Mesenchymal stem cell (in vitro differentiated cells and primary cell): ENCODE measurements at regions not wholly inside any gene's neighbourhood (a gene's known extent, or its start where the extent isn't known, plus 50 kb on each side); places are given as distances from the start of the nearest gene placed in this dataset.

ENCODE experiments used
- DNase-seq: peaks from one replicate; pipeline ENCODE4 v3.0.0-alpha.2; 2013
- H2AFZ ChIP-seq: one replicate; pipeline ENCODE4 v1.6.1; 2013; ENCODE audit warnings: low read depth, mild to moderate bottlenecking, control low read depth, inconsistent platforms, low read length, moderate library complexity
- H2AK5ac ChIP-seq: 2 replicates; pipeline ENCODE4 v1.6.1; 2013; ENCODE audit warnings: low read length, moderate library complexity, mild to moderate bottlenecking, inconsistent platforms; ENCODE audit not compliant: severe bottlenecking
- H2BK120ac ChIP-seq: one replicate; pipeline ENCODE4 v1.6.1; 2013; ENCODE audit warnings: low read depth, mild to moderate bottlenecking, inconsistent platforms, low read length, moderate library complexity
- H2BK12ac ChIP-seq, 2 experiments: one replicate each; pipeline ENCODE4 v1.6.1; 2013; ENCODE audit warnings: inconsistent platforms in 2 of 2, low read length in 2 of 2, mild to moderate bottlenecking in 2 of 2, moderate library complexity in 2 of 2, control low read depth in 1 of 2
- H2BK15ac ChIP-seq: one replicate; pipeline ENCODE4 v1.6.1; 2013; ENCODE audit warnings: mild to moderate bottlenecking, low read depth, inconsistent platforms; ENCODE audit not compliant: poor library complexity, severe bottlenecking
- H2BK5ac ChIP-seq: 2 replicates; pipeline ENCODE4 v1.6.1; 2013; ENCODE audit warnings: low read depth, mild to moderate bottlenecking, low read length, control low read depth, inconsistent platforms; ENCODE audit not compliant: poor library complexity, severe bottlenecking
- H3K14ac ChIP-seq, 2 experiments: one replicate each; pipeline ENCODE4 v1.6.1; 2013; ENCODE audit warnings: inconsistent platforms in 2 of 2, low read length in 2 of 2, control low read depth in 1 of 2, mild to moderate bottlenecking in 1 of 2, moderate library complexity in 1 of 2
- H3K18ac ChIP-seq, 2 experiments: one replicate each; pipeline ENCODE4 v1.6.1; 2013; ENCODE audit warnings: inconsistent platforms in 2 of 2, low read length in 2 of 2, control low read depth in 1 of 2, low read depth in 1 of 2, mild to moderate bottlenecking in 1 of 2
- H3K23ac ChIP-seq, 2 experiments: one replicate each; pipeline ENCODE4 v1.6.1; 2013; ENCODE audit warnings: inconsistent platforms in 2 of 2, low read length in 2 of 2, mild to moderate bottlenecking in 2 of 2, moderate library complexity in 2 of 2, control low read depth in 1 of 2
- H3K27ac ChIP-seq: 2 replicates; pipeline ENCODE4 v1.5.1; 2013; ENCODE audit warnings: mild to moderate bottlenecking, moderate library complexity, low read length, control low read depth, inconsistent platforms; ENCODE audit not compliant: poor library complexity, severe bottlenecking
- H3K27me3 ChIP-seq, 2 experiments: 2 replicates each; pipeline versions ENCODE4 v1.6.1 to v1.7.0; 2013; ENCODE audit warnings: low read length in 2 of 2, mild to moderate bottlenecking in 2 of 2, moderate library complexity in 2 of 2, control low read depth in 1 of 2, inconsistent platforms in 1 of 2; ENCODE audit not compliant: control insufficient read depth in 1 of 2, insufficient read depth in 1 of 2
- H3K36me3 ChIP-seq, 2 experiments: 2 replicates each; pipeline versions ENCODE4 v1.6.1 to v1.7.0; 2013; ENCODE audit warnings: low read length in 2 of 2, control low read depth in 1 of 2, inconsistent platforms in 1 of 2, low read depth in 1 of 2, mild to moderate bottlenecking in 1 of 2; ENCODE audit not compliant: insufficient read depth in 2 of 2, control insufficient read depth in 1 of 2
- H3K4ac ChIP-seq, 2 experiments: one replicate each; pipeline ENCODE4 v1.6.1; 2013; ENCODE audit warnings: inconsistent platforms in 2 of 2, low read length in 2 of 2, mild to moderate bottlenecking in 2 of 2, moderate library complexity in 2 of 2, control low read depth in 1 of 2, low read depth in 1 of 2
- H3K4me1 ChIP-seq: 2 replicates; pipeline ENCODE4 v1.6.1; 2013; ENCODE audit warnings: low read depth, low read length, control low read depth; ENCODE audit not compliant: control insufficient read depth, insufficient read depth
- H3K4me2 ChIP-seq: 2 replicates; pipeline ENCODE4 v1.6.1; 2013; ENCODE audit warnings: low read length, mild to moderate bottlenecking, inconsistent platforms; ENCODE audit not compliant: poor library complexity, severe bottlenecking
- H3K4me3 ChIP-seq, 2 experiments: 2 replicates each; pipeline versions ENCODE4 v1.5.1 to v1.7.0; 2013; ENCODE audit warnings: low read length in 2 of 2, mild to moderate bottlenecking in 2 of 2, control low read depth in 1 of 2, low read depth in 1 of 2; ENCODE audit not compliant: insufficient read depth in 1 of 2
- H3K79me1 ChIP-seq: replicated peaks from 2 replicates; pipeline ENCODE4 v1.6.1; 2013; ENCODE audit warnings: mild to moderate bottlenecking, control low read depth, low read length, inconsistent platforms; ENCODE audit not compliant: poor library complexity, severe bottlenecking
- H3K9ac ChIP-seq: 2 replicates; pipeline ENCODE4 v1.7.0; 2013; ENCODE audit warnings: mild to moderate bottlenecking, low read length, moderate library complexity
- H3K9me3 ChIP-seq: 2 replicates; pipeline ENCODE4 v1.7.0; 2013; ENCODE audit warnings: mild to moderate bottlenecking, low read length; ENCODE audit not compliant: control insufficient read depth
- H4K8ac ChIP-seq: one replicate; pipeline ENCODE4 v1.6.1; 2013; ENCODE audit warnings: inconsistent platforms, mild to moderate bottlenecking, low read length, moderate library complexity
- H4K91ac ChIP-seq: one replicate; pipeline ENCODE4 v1.6.1; 2013; ENCODE audit warnings: mild to moderate bottlenecking, low read length, inconsistent platforms
- WGBS: methylation state at CpG from one replicate; pipeline ENCODE4 v1.1.7; 2013; ENCODE audit warnings: mixed read lengths; 5-methylcytosine and 5-hydroxymethylcytosine counted together

- H2BK120ac ChIP-seq, result no peak overlapping the region
- H2AK5ac ChIP-seq, result no peak overlapping the region
- no peak overlapping the region for H2BK12ac ChIP-seq
- no peak overlapping the region for H4K8ac ChIP-seq
- H2BK15ac ChIP-seq, result no peak overlapping the region
- H4K91ac ChIP-seq, result no peak overlapping the region
- H3K23ac ChIP-seq, result no peak overlapping the region
- H2AFZ ChIP-seq, result no peak overlapping the region
- no peaks in the 10 kb centered on the region for H3K27me3 ChIP-seq
- H3K4ac ChIP-seq, result no peak overlapping the region
- no peak for DNase-seq
- no peaks in the 10 kb centered on the region for H3K36me3 ChIP-seq
- H3K4me3 ChIP-seq, result no peak overlapping the region
- H3K27ac ChIP-seq, result no peak overlapping the region
- no peak overlapping the region for H3K14ac ChIP-seq
- H3K9me3 ChIP-seq, result no peaks in the 10 kb centered on the region
- H3K4me1 ChIP-seq, result no peaks in the 10 kb centered on the region
- no peak overlapping the region for H3K18ac ChIP-seq
- no peak overlapping the region for H3K9ac ChIP-seq
- no peaks in the 10 kb centered on the region for H3K79me1 ChIP-seq
- WGBS, result 70% methylated on average over 5 of the region's 5 CpGs
- no peak overlapping the region for H2BK5ac ChIP-seq
- H3K4me2 ChIP-seq, result no peak overlapping the region
Measured at GRCh38 chr12:17060260-17060659, 454.3 kb upstream of the LMO3 start.

GRCh38 chr12:17056546-17056945 lies 450.6 kb upstream of the LMO3 start:
- DNase-seq, result no peak
- Histone ChIP-seq H3K4me3 (no peak overlapping the region), H4K8ac (no peak overlapping the region), H4K91ac (no peak overlapping the region), H3K9ac (no peak overlapping the region), H3K23ac (no peak overlapping the region), H3K18ac (no peak overlapping the region), H3K79me1 (no peaks in the 10 kb centered on the region), H2AK5ac (no peak overlapping the region), H2BK15ac (no peak overlapping the region), H2BK120ac (no peak overlapping the region), H2AFZ (no peak overlapping the region), H3K14ac (no peak overlapping the region), H3K27me3 (no peaks in the 10 kb centered on the region), H3K36me3 (no peaks in the 10 kb centered on the region), H3K4ac (no peak overlapping the region), H2BK5ac (no peak overlapping the region), H3K27ac (no peak overlapping the region), H3K4me1 (no peaks in the 10 kb centered on the region), H3K4me2 (no peak overlapping the region), H2BK12ac (no peak overlapping the region), H3K9me3 (no peaks in the 10 kb centered on the region)
- WGBS, result no CpG with 5 or more reads among the region's 2 CpGs

GRCh38 chr12:17038923-17039322 lies 433.0 kb upstream of the LMO3 start:
- no peak overlapping the region for H3K27ac ChIP-seq
- H3K9ac ChIP-seq, result no peak overlapping the region
- H2BK120ac ChIP-seq, result no peak overlapping the region
- no peak overlapping the region for H2BK15ac ChIP-seq
- H3K9me3 ChIP-seq, result no peaks in the 10 kb centered on the region
- H2AK5ac ChIP-seq, result no peak overlapping the region
- H4K8ac ChIP-seq, result no peak overlapping the region
- no peak overlapping the region for H4K91ac ChIP-seq
- no peaks in the 10 kb centered on the region for H3K27me3 ChIP-seq
- H2BK12ac ChIP-seq, result no peak overlapping the region
- H2BK5ac ChIP-seq, result no peak overlapping the region
- H3K36me3 ChIP-seq, result no peaks in the 10 kb centered on the region
- H3K4me3 ChIP-seq, result no peak overlapping the region
- H3K14ac ChIP-seq, result no peak overlapping the region
- no peaks in the 10 kb centered on the region for H3K79me1 ChIP-seq
- H3K23ac ChIP-seq, result no peak overlapping the region
- no peak overlapping the region for H3K18ac ChIP-seq
- no peak for DNase-seq
- H2AFZ ChIP-seq, result no peak overlapping the region
- H3K4me2 ChIP-seq, result no peak overlapping the region
- no peaks in the 10 kb centered on the region for H3K4me1 ChIP-seq
- no peak overlapping the region for H3K4ac ChIP-seq

GRCh38 chr12:17035372-17035771 lies 429.4 kb upstream of the LMO3 start:
- no peaks in the 10 kb centered on the region for H3K27me3 ChIP-seq

More at GRCh38 chr12:17035372-17035771, 429.4 kb upstream of the LMO3 start:
- H2AK5ac ChIP-seq, result no peak overlapping the region
- H4K91ac ChIP-seq, result no peak overlapping the region
- no peak overlapping the region for H2BK15ac ChIP-seq
- no peak overlapping the region for H3K18ac ChIP-seq
- no peaks in the 10 kb centered on the region for H3K4me1 ChIP-seq
- H3K4ac ChIP-seq, result no peak overlapping the region
- no peak overlapping the region for H3K23ac ChIP-seq
- no peak overlapping the region for H3K4me2 ChIP-seq
- H3K9me3 ChIP-seq, result no peaks in the 10 kb centered on the region
- no peak overlapping the region for H2BK5ac ChIP-seq
- H2BK120ac ChIP-seq, result no peak overlapping the region
- no peak overlapping the region for H3K27ac ChIP-seq
- no peaks in the 10 kb centered on the region for H3K79me1 ChIP-seq
- H2AFZ ChIP-seq, result no peak overlapping the region
- no peak overlapping the region for H3K9ac ChIP-seq
- no peaks in the 10 kb centered on the region for H3K36me3 ChIP-seq
- no peak overlapping the region for H3K14ac ChIP-seq
- DNase-seq, result no peak
- WGBS, result 84% methylated on average over 3 of the region's 5 CpGs
- H3K4me3 ChIP-seq, result no peak overlapping the region
- no peak overlapping the region for H4K8ac ChIP-seq
- H2BK12ac ChIP-seq, result no peak overlapping the region
